Smooth muscle cell (in vitro differentiated cells): ENCODE measurements at regions not wholly inside any gene's neighbourhood (a gene's known extent, or its start where the extent isn't known, plus 50 kb on each side); places are given as distances from the start of the nearest gene placed in this dataset.

Experiments used
- DNase-seq: peaks from one replicate; lab custom pipeline; 2025; ENCODE audit not compliant: unreplicated experiment; lab: John Stamatoyannopoulos, UW
- H2AFZ ChIP-seq: fragments of 200-600 bp; sonication (generic); 2 replicates; pipeline ENCODE4 v1.6.0; 2016; ENCODE audit warnings: antibody characterized with exemption, low read depth, mild to moderate bottlenecking
- H3F3A ChIP-seq: fragments of 200-600 bp; sonication (generic); 2 replicates; pipeline ENCODE4 v1.6.0; 2017; ENCODE audit warnings: antibody characterized with exemption, low read depth
- H3K27ac ChIP-seq: fragments of 200-600 bp; sonication (generic); 2 replicates; pipeline ENCODE4 v1.5.1; 2016; ENCODE audit warnings: low read depth, mild to moderate bottlenecking
- H3K27me3 ChIP-seq: fragments of 200-600 bp; sonication (generic); 2 replicates; pipeline ENCODE4 v1.6.1; 2016; ENCODE audit warnings: low read depth, mild to moderate bottlenecking
- H3K36me3 ChIP-seq: fragments of 200-600 bp; sonication (generic); 2 replicates; pipeline ENCODE4 v1.5.1; 2016; ENCODE audit warnings: low read depth
- H3K4me1 ChIP-seq: fragments of 200-600 bp; sonication (generic); 2 replicates; pipeline ENCODE4 v1.5.1; 2016; ENCODE audit warnings: low read depth
- H3K4me2 ChIP-seq: fragments of 200-600 bp; sonication (generic); 2 replicates; pipeline ENCODE4 v1.6.0; 2016; ENCODE audit warnings: mild to moderate bottlenecking
- H3K4me3 ChIP-seq: fragments of 200-600 bp; sonication (generic); 2 replicates; pipeline ENCODE4 v1.5.1; 2016; ENCODE audit warnings: mild to moderate bottlenecking
- H3K79me2 ChIP-seq: fragments of 200-600 bp; sonication (generic); 2 replicates; pipeline ENCODE4 v1.6.0; 2016; ENCODE audit warnings: low read depth, mild to moderate bottlenecking
- H3K9ac ChIP-seq: fragments of 200-600 bp; sonication (generic); 2 replicates; pipeline ENCODE4 v1.6.0; 2016; ENCODE audit warnings: low read depth
- H3K9me3 ChIP-seq: fragments of 200-600 bp; sonication (generic); replicated peaks from 2 replicates; pipeline ENCODE4 v1.5.1; 2016; ENCODE audit warnings: low read depth
- H4K20me1 ChIP-seq: fragments of 200-600 bp; sonication (generic); 2 replicates; pipeline ENCODE4 v1.6.0; 2016; ENCODE audit warnings: low read depth
- WGBS: methylation state at CpG from one replicate; pipeline ENCODE4 v1.1.7; 2016; ENCODE audit warnings: low lambda C conversion rate; 5-methylcytosine and 5-hydroxymethylcytosine counted together
- TF ChIP-seq, protein P1 (sequence below): fragments of 200-600 bp; sonication (generic); IDR thresholded peaks from 2 replicates; pipeline ENCODE4 v1.5.1; 2017; ENCODE audit warnings: borderline replicate concordance, mild to moderate bottlenecking, antibody characterized with exemption; ENCODE audit not compliant: insufficient read depth, poor library complexity, severe bottlenecking

DNA sequence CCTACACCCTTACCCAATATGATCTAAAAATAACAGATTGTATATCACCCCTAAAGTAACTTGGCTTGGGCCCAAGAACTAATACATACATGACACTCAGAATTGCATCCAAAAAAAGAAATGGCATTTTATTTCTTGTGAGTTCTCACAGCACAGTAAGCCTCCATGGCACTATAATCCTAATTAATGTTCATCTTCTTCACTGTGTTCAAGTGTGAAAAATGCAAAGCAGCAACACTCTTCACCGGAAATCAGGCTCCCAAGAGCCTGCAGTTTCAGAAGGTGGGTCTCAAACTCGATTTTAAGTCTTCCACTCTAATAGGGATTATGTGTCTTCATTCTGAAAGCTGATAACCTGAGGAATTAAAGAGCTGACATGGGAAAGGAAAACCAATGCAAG, 142.8 kb upstream of the TSC22D2 start:
- TF ChIP-seq, protein P1, sequence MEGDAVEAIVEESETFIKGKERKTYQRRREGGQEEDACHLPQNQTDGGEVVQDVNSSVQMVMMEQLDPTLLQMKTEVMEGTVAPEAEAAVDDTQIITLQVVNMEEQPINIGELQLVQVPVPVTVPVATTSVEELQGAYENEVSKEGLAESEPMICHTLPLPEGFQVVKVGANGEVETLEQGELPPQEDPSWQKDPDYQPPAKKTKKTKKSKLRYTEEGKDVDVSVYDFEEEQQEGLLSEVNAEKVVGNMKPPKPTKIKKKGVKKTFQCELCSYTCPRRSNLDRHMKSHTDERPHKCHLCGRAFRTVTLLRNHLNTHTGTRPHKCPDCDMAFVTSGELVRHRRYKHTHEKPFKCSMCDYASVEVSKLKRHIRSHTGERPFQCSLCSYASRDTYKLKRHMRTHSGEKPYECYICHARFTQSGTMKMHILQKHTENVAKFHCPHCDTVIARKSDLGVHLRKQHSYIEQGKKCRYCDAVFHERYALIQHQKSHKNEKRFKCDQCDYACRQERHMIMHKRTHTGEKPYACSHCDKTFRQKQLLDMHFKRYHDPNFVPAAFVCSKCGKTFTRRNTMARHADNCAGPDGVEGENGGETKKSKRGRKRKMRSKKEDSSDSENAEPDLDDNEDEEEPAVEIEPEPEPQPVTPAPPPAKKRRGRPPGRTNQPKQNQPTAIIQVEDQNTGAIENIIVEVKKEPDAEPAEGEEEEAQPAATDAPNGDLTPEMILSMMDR, result no peak
- Histone ChIP-seq H3K4me3 (no peak overlapping the region), H3K9ac (no peak overlapping the region), H3K4me1 (no peaks in the 10 kb centered on the region), H3K27ac (no peak overlapping the region), H3K9me3 (no peaks in the 10 kb centered on the region), H3K36me3 (no peaks in the 10 kb centered on the region), H3K79me2 (no peaks in the 10 kb centered on the region), H3F3A (peaks cover 4% of the 10 kb centered on the region), H2AFZ (peak overlapping the region; percentile 43), H3K4me2 (peak overlapping the region; percentile 11), H4K20me1 (no peaks in the 10 kb centered on the region), H3K27me3 (no peaks in the 10 kb centered on the region)
- WGBS, result 74% methylated on average over 2 of the region's 2 CpGs
- no peak for DNase-seq

DNA sequence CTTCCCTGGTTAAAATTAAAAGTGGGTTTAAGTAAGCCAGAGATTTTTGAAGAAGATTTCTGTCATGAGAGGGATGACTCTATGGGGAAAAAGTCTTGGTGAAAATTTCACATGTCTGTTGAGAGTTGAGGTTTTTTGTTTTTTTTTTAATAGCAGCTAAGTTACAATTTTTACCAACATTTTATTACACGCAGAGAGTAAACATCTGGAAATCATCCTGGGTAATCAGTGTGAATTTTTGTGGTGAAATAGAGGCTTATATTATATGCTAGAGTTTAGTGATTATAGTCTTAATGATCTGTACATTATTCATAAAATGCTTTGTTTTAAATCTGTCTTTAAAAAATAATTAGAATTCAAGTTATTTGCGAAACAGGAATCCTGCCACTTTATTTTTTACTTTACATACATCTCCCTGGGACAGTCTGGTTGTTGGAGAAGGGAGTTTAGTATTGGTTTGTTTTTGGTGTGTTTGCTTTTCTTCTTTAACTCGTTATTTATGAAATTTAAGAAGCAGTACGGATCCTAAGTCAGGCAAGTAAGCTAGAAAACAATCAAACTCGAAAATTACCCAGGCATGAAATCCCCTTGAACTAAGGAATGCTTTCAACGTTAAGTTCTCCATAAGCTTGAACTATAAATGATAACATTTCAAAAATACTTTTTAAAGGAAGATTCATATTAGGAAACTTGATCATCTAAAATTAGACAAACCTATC, 143.4 kb upstream of the TSC22D2 start:
- H3K9ac ChIP-seq, result no peak overlapping the region
- no peaks in the 10 kb centered on the region for H3K36me3 ChIP-seq
- no peaks in the 10 kb centered on the region for H3K79me2 ChIP-seq
- WGBS, result 70% methylated on average over 6 of the region's 6 CpGs
- no peaks in the 10 kb centered on the region for H3K9me3 ChIP-seq
- no peaks in the 10 kb centered on the region for H4K20me1 ChIP-seq
- H3F3A ChIP-seq, result peaks cover 4% of the 10 kb centered on the region
- H3K27ac ChIP-seq, result no peak overlapping the region
- H2AFZ ChIP-seq, result peak overlapping the region; percentile 43
- TF ChIP-seq, protein P1, result no peak
- H3K4me3 ChIP-seq, result no peak overlapping the region
- H3K27me3 ChIP-seq, result no peaks in the 10 kb centered on the region
- no peaks in the 10 kb centered on the region for H3K4me1 ChIP-seq
- H3K4me2 ChIP-seq, result peak overlapping the region; percentile 11
- no peak for DNase-seq

GRCh38 chr3:150261958-150262357, 146.1 kb upstream of the TSC22D2 start:
- Histone ChIP-seq H3K36me3 (no peaks in the 10 kb centered on the region), H3K4me3 (no peak overlapping the region), H3K27ac (no peak overlapping the region), H3K4me2 (no peak overlapping the region), H2AFZ (no peak overlapping the region), H4K20me1 (no peaks in the 10 kb centered on the region), H3K27me3 (no peaks in the 10 kb centered on the region), H3K9ac (no peak overlapping the region), H3K79me2 (no peaks in the 10 kb centered on the region), H3K9me3 (no peaks in the 10 kb centered on the region), H3K4me1 (no peaks in the 10 kb centered on the region), H3F3A (peaks cover 4% of the 10 kb centered on the region)
- TF ChIP-seq, protein P1, result no peak
- 92% methylated on average over 2 of the region's 2 CpGs for WGBS
- DNase-seq, result no peak

DNA sequence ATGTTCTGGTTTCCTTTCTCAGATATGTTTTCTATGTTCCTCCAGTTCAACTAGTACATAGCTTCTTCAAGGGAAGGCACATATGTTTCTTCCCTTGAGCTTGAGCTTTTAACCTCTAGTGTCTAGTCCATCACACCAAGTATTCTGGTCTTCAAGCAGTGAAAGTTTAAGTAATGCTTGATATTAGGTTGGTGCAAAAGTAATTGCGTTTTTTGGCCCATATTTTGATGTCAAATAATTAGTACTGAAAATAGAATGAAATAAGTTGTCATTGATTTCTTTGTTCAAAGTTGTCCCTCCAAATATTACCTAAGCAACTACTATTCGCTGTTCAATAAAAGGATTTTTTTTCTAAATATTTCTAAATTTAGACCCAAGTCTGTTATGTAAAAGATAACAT, 146.7 kb upstream of the TSC22D2 start:
- no peaks in the 10 kb centered on the region for H4K20me1 ChIP-seq
- H3K4me1 ChIP-seq, result no peaks in the 10 kb centered on the region
- H2AFZ ChIP-seq, result no peak overlapping the region
- no peaks in the 10 kb centered on the region for H3K9me3 ChIP-seq
- DNase-seq, result no peak
- H3K4me3 ChIP-seq, result no peak overlapping the region
- H3K4me2 ChIP-seq, result no peak overlapping the region
- no peak overlapping the region for H3K27ac ChIP-seq
- TF ChIP-seq, protein P1, result no peak
- H3F3A ChIP-seq, result peaks cover 4% of the 10 kb centered on the region
- no peaks in the 10 kb centered on the region for H3K79me2 ChIP-seq
- no peaks in the 10 kb centered on the region for H3K27me3 ChIP-seq
- 88% methylated on average over 2 of the region's 2 CpGs for WGBS
- H3K9ac ChIP-seq, result no peak overlapping the region
- H3K36me3 ChIP-seq, result no peaks in the 10 kb centered on the region
